Fibroblast of skin of left biceps (primary cell): ENCODE measurements at regions not wholly inside any gene's neighbourhood (a gene's known extent, or its start where the extent isn't known, plus 50 kb on each side); places are given as distances from the start of the nearest gene placed in this dataset.

Experiments used
- DNase-seq, 2 experiments: peaks; one replicate each; pipeline ENCODE4 v3.0.0-alpha.2; 2013; ENCODE audit warnings: low read depth in 2 of 2

DNA sequence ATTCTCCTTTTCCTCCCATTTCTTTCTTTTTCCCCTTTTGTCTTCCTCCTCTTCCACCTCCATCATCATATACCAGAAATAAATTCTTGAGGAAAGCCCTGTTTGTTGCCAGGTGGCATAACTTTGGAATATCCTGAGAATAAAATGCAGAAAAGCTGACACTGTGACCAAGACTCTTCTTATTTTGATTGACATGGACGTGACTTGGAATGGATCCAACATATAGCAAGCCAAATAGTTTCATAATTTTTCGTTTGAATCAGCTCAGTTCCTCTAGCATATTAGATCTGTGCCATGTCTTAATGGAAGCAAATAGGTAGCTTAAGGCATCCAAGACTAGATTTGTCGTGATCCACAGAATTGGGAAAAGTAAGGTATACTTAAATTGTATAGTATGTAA lies 354.7 kb upstream of the FIGN start:
- no peak for DNase-seq

DNA sequence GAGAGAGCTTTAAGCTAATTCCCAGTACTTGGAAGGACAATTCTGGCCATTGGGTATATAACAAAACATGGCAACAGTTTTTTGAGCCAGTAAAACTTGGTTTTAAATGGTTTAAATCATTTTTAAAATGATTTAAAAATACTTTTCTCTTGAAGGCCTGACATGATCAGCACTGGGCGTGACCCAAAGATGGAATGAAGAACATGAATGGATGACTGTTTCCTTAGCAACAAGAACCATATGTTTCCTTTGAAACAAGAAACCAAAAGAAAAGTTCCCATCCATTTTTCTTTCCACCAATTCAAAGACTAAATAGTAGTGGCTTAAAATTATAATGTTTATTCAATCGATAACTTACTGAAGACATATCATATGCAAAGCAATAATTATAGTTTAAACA lies 348.3 kb upstream of the FIGN start:
- no peak for DNase-seq

- DNase-seq: no peak
Measured at GRCh38 chr2:164080486-164080885, 344.7 kb upstream of the FIGN start.

DNA sequence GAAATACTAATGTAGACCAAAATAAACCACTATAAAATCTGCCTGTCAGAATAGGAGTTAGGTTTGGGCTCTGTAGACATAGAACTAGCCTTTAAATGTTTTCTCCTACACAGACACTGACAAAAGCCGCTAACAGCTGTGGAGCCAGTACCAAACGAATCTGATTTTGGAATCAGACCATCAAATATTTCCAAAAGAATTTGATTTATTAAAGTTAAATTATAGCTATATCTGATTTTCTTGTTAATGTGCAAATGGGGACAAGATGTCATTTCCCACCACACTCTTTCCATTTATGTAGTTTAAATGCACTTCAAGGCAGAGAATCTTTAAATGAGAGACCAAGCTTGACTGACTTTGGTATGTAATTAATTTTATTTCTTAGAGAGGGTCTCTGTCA lies 343.4 kb upstream of the FIGN start:
- no peak for DNase-seq

DNA sequence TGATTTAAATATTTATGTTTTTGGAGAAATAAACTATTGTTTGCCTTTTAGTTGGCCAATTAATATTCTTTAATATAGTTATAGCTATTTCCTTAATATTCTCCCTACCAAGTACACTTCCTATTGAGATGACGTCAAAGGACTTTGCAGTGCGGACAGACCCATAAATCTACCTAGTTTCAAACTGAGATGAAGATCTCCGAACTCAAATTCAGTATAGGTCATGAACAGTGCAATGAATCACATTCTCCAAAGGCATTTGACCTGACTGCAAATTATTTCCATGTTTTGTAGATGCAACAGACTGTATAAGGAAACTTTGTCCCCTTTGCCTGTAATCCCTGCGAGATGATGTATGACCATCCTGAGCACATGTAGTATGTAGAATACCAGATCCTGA lies 342.6 kb upstream of the FIGN start:
- DNase-seq: no peak

DNA sequence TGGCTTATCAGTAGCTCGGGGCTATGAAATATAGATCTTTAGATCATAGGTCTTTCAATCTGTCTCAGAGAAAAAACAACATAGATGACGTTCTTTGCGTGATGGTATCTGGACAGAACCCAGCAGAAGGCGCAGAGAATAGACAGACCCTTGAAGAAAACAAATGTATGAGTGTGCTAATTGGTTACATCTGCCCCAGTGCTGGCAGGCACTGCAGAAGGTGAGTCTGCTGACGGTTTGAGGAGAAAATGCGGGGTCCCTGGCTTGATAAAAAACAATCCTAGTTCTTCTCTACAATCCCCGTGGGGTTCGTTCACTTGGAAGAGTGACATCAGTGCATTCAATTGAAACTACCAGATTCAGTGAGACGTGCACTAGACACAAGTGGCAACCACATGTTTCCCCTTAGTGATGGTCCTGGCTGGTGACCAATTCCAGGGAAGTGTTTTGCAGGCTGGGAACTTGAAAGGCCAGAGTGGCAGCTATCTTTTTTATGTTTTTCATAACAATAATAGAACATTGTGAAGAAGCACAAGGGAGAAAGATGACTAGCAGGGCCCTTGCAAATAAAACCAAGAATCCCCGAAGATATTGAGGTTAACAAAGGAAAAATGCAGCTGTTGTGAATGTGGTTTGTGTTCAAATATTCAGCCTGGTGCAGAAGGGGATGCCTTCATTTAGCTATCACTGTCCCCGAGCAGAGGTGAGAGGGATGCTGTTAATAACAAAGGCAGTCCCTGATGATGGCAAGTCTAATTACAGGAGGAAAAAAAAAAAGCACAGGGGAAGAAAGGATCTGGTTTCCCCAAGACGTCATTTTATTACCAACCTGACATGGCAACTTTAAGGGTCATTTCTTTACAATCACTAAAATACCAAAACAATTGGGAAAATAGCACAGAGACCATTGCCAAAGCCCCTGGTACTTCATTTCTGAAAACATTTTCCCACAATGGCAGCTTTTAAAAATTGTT lies 337.6 kb upstream of the FIGN start:
- DNase-seq: peak; percentile 54 to 57

- no peak for DNase-seq
Measured at GRCh38 chr2:164069540-164069939, 333.7 kb upstream of the FIGN start.

DNA sequence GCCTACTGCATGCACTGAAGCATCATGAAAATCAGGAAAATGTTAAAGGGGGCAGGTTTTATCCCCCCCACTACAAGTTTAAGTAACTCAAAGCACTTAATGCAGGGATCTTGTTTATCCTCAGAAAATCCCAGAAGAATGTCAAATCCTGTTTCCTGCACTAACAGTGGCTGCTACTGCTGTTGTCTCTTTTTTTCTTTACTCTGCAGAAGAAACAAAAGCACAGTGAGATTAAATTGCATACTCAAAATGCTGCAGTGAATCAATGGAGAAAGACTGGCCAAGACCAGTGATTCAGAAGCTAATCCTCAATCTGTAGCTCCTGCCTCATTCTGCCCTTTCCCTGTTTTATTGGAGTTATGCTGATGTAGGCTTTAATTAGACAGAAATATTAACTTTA lies 332.3 kb upstream of the FIGN start:
- no peak for DNase-seq

GRCh38 chr2:164066095-164066494 lies 330.3 kb upstream of the FIGN start:
- DNase-seq: no peak

DNA sequence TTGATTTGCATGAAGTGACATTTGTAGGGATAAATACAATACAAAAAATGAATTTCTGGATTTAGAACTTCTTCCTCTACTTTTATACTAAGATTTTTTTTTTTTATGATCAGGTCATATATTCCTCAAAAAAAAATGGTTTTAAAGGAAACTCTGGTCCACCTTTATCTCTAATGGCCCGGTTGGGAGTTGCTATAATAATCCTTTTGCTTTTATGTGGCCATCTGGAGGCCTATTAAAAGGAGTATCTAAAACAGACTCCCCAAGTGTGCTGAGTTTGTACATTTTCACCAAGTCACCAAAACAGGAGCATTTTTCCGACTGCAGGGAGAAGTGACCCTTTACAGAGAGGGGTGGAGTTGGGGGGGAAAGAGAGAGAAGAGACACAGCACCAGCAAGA lies 329.2 kb upstream of the FIGN start:
- DNase-seq: no peak

- DNase-seq: no peak
Measured at GRCh38 chr2:164061129-164061746, 325.4 kb upstream of the FIGN start.

GRCh38 chr2:164060031-164060430 lies 324.2 kb upstream of the FIGN start:
- no peak for DNase-seq

- DNase-seq: no peak
Measured at GRCh38 chr2:164055623-164056022, 319.8 kb upstream of the FIGN start.

DNA sequence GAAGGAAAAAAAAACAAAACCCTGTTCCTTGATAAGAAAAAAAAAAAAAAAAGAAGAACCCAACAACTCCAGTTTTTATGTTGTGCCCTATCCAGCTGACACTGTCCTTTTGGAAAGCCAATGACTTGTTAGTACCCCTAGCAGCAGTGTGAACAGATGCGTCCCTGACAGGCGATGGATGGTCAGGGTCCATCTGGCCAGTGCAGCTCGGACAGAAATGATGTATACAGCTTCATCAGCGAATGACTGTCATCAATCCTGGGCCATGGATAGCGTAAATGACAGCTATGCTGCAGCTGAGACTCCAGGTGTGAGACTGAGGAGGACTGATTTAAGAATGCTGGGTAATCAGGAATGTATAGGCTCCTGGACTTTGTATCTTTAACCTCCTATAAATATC lies 318.8 kb upstream of the FIGN start:
- no peak for DNase-seq

- DNase-seq: no peak
Measured at GRCh38 chr2:164053021-164053420, 317.2 kb upstream of the FIGN start.

GRCh38 chr2:164052006-164052405 lies 316.2 kb upstream of the FIGN start:
- no peak for DNase-seq

GRCh38 chr2:164048729-164049128 lies 312.9 kb upstream of the FIGN start:
- DNase-seq: no peak

DNA sequence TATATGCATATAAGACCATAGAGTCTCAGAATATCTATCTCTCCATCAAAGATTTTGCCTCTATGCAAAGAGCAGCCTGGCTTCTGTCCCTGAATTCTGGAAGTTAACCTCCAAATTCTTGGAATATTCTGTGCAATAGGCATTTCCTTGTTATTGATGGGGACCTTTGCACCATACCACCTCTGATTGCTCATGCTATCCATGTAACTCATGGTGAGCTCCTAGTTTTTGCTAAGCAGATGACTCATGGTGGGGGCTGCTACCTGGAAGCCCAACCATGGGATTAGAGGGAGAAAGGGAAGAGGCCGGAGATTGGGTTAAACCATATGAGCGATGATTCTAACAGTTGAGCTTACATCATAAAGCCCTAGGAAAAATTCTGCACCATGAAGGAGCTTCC lies 310.2 kb upstream of the FIGN start:
- no peak for DNase-seq

DNA sequence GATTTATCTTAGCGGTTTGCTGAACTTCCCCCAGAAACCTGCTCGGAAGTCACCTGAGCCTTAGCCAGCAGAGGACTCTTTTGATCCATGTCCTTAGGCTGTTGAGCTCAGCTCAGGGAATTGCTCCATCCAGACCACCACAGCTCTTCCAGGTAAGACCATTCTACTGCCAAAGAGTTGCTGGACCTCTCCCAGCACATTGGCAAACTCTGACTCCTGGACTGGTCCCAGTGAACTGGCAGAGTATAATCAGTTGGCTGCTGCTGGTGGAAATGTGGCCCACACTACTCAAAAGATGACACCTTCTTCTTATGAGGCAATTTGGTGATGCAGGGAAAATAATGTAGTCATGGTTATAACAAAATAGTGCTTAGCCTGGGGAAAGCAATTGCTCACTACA lies 308.8 kb upstream of the FIGN start:
- no peak for DNase-seq

GRCh38 chr2:164039270-164039669 lies 303.5 kb upstream of the FIGN start:
- DNase-seq: no peak

- no peak for DNase-seq
Measured at GRCh38 chr2:164032995-164033394, 297.2 kb upstream of the FIGN start.

- DNase-seq: no peak
Measured at GRCh38 chr2:164030623-164031022, 294.8 kb upstream of the FIGN start.

- peak; percentile 49 to 52 for DNase-seq
Measured at GRCh38 chr2:164028814-164029534, 293.2 kb upstream of the FIGN start.
